ENCODE measurements at regions not wholly inside any gene's neighbourhood (a gene's known extent, or its start where the extent isn't known, plus 50 kb on each side); places are given as distances from the start of the nearest gene placed in this dataset.

DNA sequence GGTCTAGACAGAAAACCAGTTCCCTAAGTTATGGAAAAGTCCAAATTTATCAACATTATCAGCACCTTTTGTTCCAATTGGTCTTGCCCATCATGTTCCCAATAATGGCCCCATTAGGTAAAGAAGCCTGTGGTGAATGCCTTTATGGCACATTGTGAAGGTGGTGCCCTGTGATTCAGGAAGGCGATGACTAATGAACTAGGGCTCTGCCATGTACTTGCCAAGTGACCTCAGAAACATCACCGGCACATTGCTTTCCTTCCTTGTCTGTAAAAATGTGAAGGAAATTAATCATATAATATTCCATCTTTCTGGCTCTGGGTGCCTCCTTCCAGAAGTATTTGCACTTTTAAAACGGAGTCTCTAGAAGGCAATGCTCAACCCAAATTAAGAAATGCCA is 132.3 kb downstream of the UNC5CL start:
- Histone ChIP-seq H3F3A (ENCODE audit: insufficient read depth, low read depth) (peaks cover 22% of the 10 kb centered on the region), H3K9me2 (ENCODE audit: insufficient read depth) (no peaks in the 10 kb centered on the region), H3K4me2 (peak overlapping the region; percentile 53), H3K79me2 (ENCODE audit: low read depth) (no peaks in the 10 kb centered on the region), H4K20me1 (ENCODE audit: insufficient read depth) (no peaks in the 10 kb centered on the region), H3K36me3 (ENCODE audit: low read depth) (no peaks in the 10 kb centered on the region), H3K4me3 (no peak overlapping the region), H3K4me1 (replicated peaks; ENCODE audit: insufficient read depth) (peaks cover 27% of the 10 kb centered on the region), H2AFZ (no peak overlapping the region), H3K9me3 (ENCODE audit: insufficient read depth, low read depth) (no peaks in the 10 kb centered on the region; the same call in 1 of the 2 replicates), H3K27me3 (ENCODE audit: insufficient read depth, low read depth) (no peaks in the 10 kb centered on the region), H3K27ac (peak overlapping the region; percentile 67)
- peak; percentile 50 to 86 for DNase-seq
- TF ChIP-seq EZH2 (IDR thresholded peaks at IDR 0.05; ENCODE audit: low read depth) (no peak), CTCF (conservative IDR thresholded peaks at IDR 0.05) (no peak)
- no TSS peak for BruUV-seq (replicated peaks)
- POLR2A ChIA-PET (ENCODE audit: unreplicated experiment): no interaction called here
- intact Hi-C loops (cut with micrococcal nuclease; ENCODE audit: unreplicated experiment): loop anchor here (2.0 to 5.0 kb wide), 2 partner anchors 46 to 90 kb away; no protein-coding TSS in a partner anchor
- CTCF ChIA-PET: no interaction called here

DNA sequence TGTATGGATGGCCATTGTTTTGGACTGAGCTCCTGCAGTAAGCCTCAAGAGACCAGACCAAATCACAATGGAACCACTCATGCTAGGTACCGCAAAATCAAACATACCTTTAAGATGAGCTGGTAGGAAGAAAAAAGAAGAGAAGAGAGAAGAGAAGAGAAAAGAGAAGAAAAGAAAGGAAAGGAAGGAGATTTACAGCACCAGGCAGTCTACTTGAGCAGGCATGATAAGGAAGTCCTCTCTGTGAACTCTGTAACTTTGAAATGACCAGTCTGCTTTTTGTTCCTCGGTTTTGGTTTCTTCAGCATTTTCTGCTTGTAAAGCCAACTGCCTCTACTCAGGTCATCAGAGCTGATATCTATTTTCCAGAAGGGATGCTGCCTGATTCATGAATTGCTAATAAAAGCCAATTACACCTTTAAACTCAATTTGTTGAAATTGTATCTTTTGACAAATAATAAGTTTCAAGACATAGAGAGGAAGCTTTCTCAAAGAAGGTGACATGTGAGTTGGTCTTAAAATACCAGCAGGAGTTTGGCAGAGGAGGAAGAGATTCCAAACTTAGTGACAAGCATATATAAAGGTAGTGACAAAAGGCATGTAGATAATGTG is 134.3 kb downstream of the UNC5CL start:
- no peaks in the 10 kb centered on the region for H3K79me2 ChIP-seq (ENCODE audit: low read depth)
- no TSS peak for BruUV-seq (replicated peaks)
- peaks cover 27% of the 10 kb centered on the region for H3K4me1 ChIP-seq (replicated peaks; ENCODE audit: insufficient read depth)
- H3K9me2 ChIP-seq (ENCODE audit: insufficient read depth): no peaks in the 10 kb centered on the region
- no peak overlapping the region for H3K4me3 ChIP-seq
- no peak overlapping the region for H3K4me2 ChIP-seq
- DNase-seq: no peak
- H3K36me3 ChIP-seq (ENCODE audit: low read depth): no peaks in the 10 kb centered on the region
- no peaks in the 10 kb centered on the region; the same call in 1 of the 2 replicates for H3K9me3 ChIP-seq (ENCODE audit: insufficient read depth, low read depth)
- intact Hi-C loops (cut with micrococcal nuclease; ENCODE audit: unreplicated experiment): loop anchor here (5.0 kb wide), 1 partner anchor 48 kb away; no protein-coding TSS in a partner anchor
- TF ChIP-seq CTCF (conservative IDR thresholded peaks at IDR 0.05): no peak
- no peak for TF ChIP-seq EZH2 (IDR thresholded peaks at IDR 0.05; ENCODE audit: low read depth)
- no peaks in the 10 kb centered on the region for H3K27me3 ChIP-seq (ENCODE audit: insufficient read depth, low read depth)
- H3F3A ChIP-seq (ENCODE audit: insufficient read depth, low read depth): peaks cover 22% of the 10 kb centered on the region
- no peak overlapping the region for H3K27ac ChIP-seq
- no peaks in the 10 kb centered on the region for H4K20me1 ChIP-seq (ENCODE audit: insufficient read depth)
- CTCF ChIA-PET: no interaction called here
- no peak overlapping the region for H2AFZ ChIP-seq
- POLR2A ChIA-PET (ENCODE audit: unreplicated experiment): no interaction called here

DNA sequence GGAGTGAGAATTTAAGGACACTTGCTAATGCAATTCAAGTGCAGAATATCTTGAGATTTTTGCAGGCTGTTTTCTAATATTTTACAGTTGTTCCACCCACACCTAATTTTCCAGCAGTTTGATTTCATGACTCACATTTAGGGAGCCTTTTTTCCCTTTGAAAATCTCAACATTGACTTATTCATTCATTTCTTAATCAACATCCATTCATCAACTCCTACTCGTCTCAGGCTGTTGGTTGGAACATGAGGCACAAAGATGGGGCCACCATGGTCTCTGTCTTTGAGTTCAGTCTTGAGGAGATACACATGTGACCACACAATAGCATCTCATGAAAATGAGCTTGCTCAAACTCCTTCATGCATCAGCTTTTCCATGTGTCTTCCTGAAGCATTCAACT is 135.6 kb downstream of the UNC5CL start:
- Histone ChIP-seq H4K20me1 (ENCODE audit: insufficient read depth) (no peaks in the 10 kb centered on the region), H3K9me2 (ENCODE audit: insufficient read depth) (no peaks in the 10 kb centered on the region), H3K4me3 (no peak overlapping the region), H3K27me3 (ENCODE audit: insufficient read depth, low read depth) (no peaks in the 10 kb centered on the region), H3F3A (ENCODE audit: insufficient read depth, low read depth) (peaks cover 22% of the 10 kb centered on the region), H2AFZ (no peak overlapping the region), H3K9me3 (ENCODE audit: insufficient read depth, low read depth) (no peaks in the 10 kb centered on the region; the same call in 1 of the 2 replicates), H3K36me3 (ENCODE audit: low read depth) (no peaks in the 10 kb centered on the region), H3K4me1 (replicated peaks; ENCODE audit: insufficient read depth) (peaks cover 27% of the 10 kb centered on the region), H3K27ac (no peak overlapping the region), H3K4me2 (no peak overlapping the region), H3K79me2 (ENCODE audit: low read depth) (no peaks in the 10 kb centered on the region)
- DNase-seq: no peak
- intact Hi-C loops (cut with micrococcal nuclease; ENCODE audit: unreplicated experiment): no loop called here
- no TSS peak for BruUV-seq (replicated peaks)
- POLR2A ChIA-PET (ENCODE audit: unreplicated experiment): no interaction called here
- TF ChIP-seq CTCF (conservative IDR thresholded peaks at IDR 0.05): no peak
- CTCF ChIA-PET: no interaction called here

All from PC-9 (cell line).